Loucy (cell line): ENCODE measurements at regions not wholly inside any gene's neighbourhood (a gene's known extent, or its start where the extent isn't known, plus 50 kb on each side); places are given as distances from the start of the nearest gene placed in this dataset.

Experiments
- CTCF ChIP-seq: fragments of 200-600 bp; sonication (generic); conservative IDR thresholded peaks from 2 replicates; pipeline ENCODE4 v1.5.1; 2014; ENCODE audit warnings: mild to moderate bottlenecking, antibody characterized with exemption, low read length
- EZH2phosphoT487 ChIP-seq: fragments of 200-600 bp; IDR thresholded peaks from 2 replicates; pipeline ENCODE4 v1.6.1; 2018; ENCODE audit warnings: antibody characterized with exemption, mild to moderate bottlenecking, moderate library complexity, borderline replicate concordance

- TF ChIP-seq CTCF (no peak), EZH2phosphoT487 (no peak)
Observed at GRCh38 chr4:159015841-159016240, 87.0 kb upstream of the RAPGEF2 start.
